GM10248 (cell line): ENCODE measurements at regions not wholly inside any gene's neighbourhood (a gene's known extent, or its start where the extent isn't known, plus 50 kb on each side); places are given as distances from the start of the nearest gene placed in this dataset.
"Not testable (repeated sequence)": the region's sequence is repeated elsewhere in the genome, so short reads cannot be mapped to it uniquely, and the experiment has no call there.

ENCODE experiments used
- CTCF ChIA-PET: fragments of 300-600 bp; sonication (Branson Sonifier 250); formaldehyde crosslinking; extraction: SDS; loops from one replicate; lab custom pipeline; 2021; ENCODE audit warnings: antibody characterized with exemption; lab: Yijun Ruan, JAX
- POLR2A ChIA-PET: fragments of 350-650 bp; sonication (Branson Sonifier 250); formaldehyde crosslinking; extraction: SDS; loops from one replicate; lab custom pipeline; 2020; ENCODE audit warnings: antibody characterized with exemption; lab: Yijun Ruan, JAX
- DNase-seq: peaks from one replicate; pipeline ENCODE4 v3.0.0; 2012; ENCODE audit errors: extremely low spot score
- CTCF ChIP-seq: IDR thresholded peaks from 2 replicates; pipeline ENCODE4 v1.5.1; 2012; ENCODE audit warnings: mild to moderate bottlenecking, low read depth; ENCODE audit errors: extremely low read depth, missing control alignments, control extremely low read depth

GRCh38 chr15:20148679-20149078, 392.9 kb downstream of the GOLGA6L6 start:
- POLR2A ChIA-PET, DNase-seq, CTCF ChIA-PET: not testable (repeated sequence)

- CTCF ChIA-PET, POLR2A ChIA-PET, DNase-seq: not testable (repeated sequence)
These were observed 393.6 kb downstream of the GOLGA6L6 start for GRCh38 chr15:20148008-20148407.

GRCh38 chr15:20144333-20145036, 397.1 kb downstream of the GOLGA6L6 start:
- CTCF ChIA-PET, POLR2A ChIA-PET, DNase-seq: not testable (repeated sequence)

- POLR2A ChIA-PET, CTCF ChIA-PET, DNase-seq: not testable (repeated sequence)
These were observed 398.7 kb downstream of the GOLGA6L6 start for GRCh38 chr15:20142906-20143305.

GRCh38 chr15:20142410-20142809, 399.2 kb downstream of the GOLGA6L6 start:
- POLR2A ChIA-PET, CTCF ChIA-PET: not testable (repeated sequence)

GRCh38 chr15:20124668-20125067, 416.9 kb downstream of the GOLGA6L6 start:
- DNase-seq, CTCF ChIA-PET, POLR2A ChIA-PET: not testable (repeated sequence)

More at GRCh38 chr15:20142410-20142809, 399.2 kb downstream of the GOLGA6L6 start:
- DNase-seq, result not testable (repeated sequence)

- CTCF ChIA-PET, result no interaction called here
- TF ChIP-seq CTCF, result no peak
- DNase-seq, result no peak
- POLR2A ChIA-PET, result no interaction called here
These were observed 435.6 kb downstream of the GOLGA6L6 start for GRCh38 chr15:20106026-20106425.

- POLR2A ChIA-PET, DNase-seq, CTCF ChIA-PET: not testable (repeated sequence)
These were observed 436.3 kb downstream of the GOLGA6L6 start for GRCh38 chr15:20105011-20105990.

- CTCF ChIA-PET, POLR2A ChIA-PET, DNase-seq: not testable (repeated sequence)
These were observed 437.0 kb downstream of the GOLGA6L6 start for GRCh38 chr15:20104551-20104950.

- POLR2A ChIA-PET, DNase-seq, CTCF ChIA-PET: not testable (repeated sequence)
These were observed 438.7 kb downstream of the GOLGA6L6 start for GRCh38 chr15:20102862-20103261.

GRCh38 chr15:20102209-20102608, 439.4 kb downstream of the GOLGA6L6 start:
- CTCF ChIA-PET, POLR2A ChIA-PET, DNase-seq: not testable (repeated sequence)

- POLR2A ChIA-PET, DNase-seq: not testable (repeated sequence)
These were observed 440.3 kb downstream of the GOLGA6L6 start for GRCh38 chr15:20101281-20101680.

GRCh38 chr15:20100604-20101270, 440.9 kb downstream of the GOLGA6L6 start:
- CTCF ChIA-PET, POLR2A ChIA-PET, DNase-seq: not testable (repeated sequence)

More at GRCh38 chr15:20101281-20101680, 440.3 kb downstream of the GOLGA6L6 start:
- CTCF ChIA-PET, result not testable (repeated sequence)

- POLR2A ChIA-PET, CTCF ChIA-PET, DNase-seq: not testable (repeated sequence)
These were observed 445.8 kb downstream of the GOLGA6L6 start for GRCh38 chr15:20095699-20096303.

- POLR2A ChIA-PET, DNase-seq, CTCF ChIA-PET: not testable (repeated sequence)
These were observed 452.1 kb downstream of the GOLGA6L6 start for GRCh38 chr15:20089541-20089940.

- POLR2A ChIA-PET, DNase-seq, CTCF ChIA-PET: not testable (repeated sequence)
These were observed 457.6 kb downstream of the GOLGA6L6 start for GRCh38 chr15:20084026-20084425.
